A549 (cell line): ENCODE measurements at regions not wholly inside any gene's neighbourhood (a gene's known extent, or its start where the extent isn't known, plus 50 kb on each side); places are given as distances from the start of the nearest gene placed in this dataset.

Source experiments
- ATAC-seq, 2 experiments: fragments of 200-7000 bp in 1 of 2; fragments of >200 bp in 1 of 2; cut with Nextera tagmentation in 1 of 2; cut with Tn5 transposase in 1 of 2; 3 replicates each; pipeline versions ENCODE4 v1.8.0 to v1.9.1; 2018 to 2020; ENCODE audit warnings: mild to moderate bottlenecking in 1 of 2, moderate library complexity in 1 of 2
- CTCF ChIA-PET: fragments of 300-600 bp; sonication (Branson Sonifier 250); formaldehyde crosslinking; extraction: SDS; loops from one replicate; lab custom pipeline; 2021; ENCODE audit warnings: antibody characterized with exemption, inconsistent platforms; lab: Yijun Ruan, JAX
- POLR2A ChIA-PET: fragments of 350-600 bp; formaldehyde crosslinking; extraction: SDS; loops from one replicate; lab custom pipeline; 2021; ENCODE audit warnings: antibody characterized with exemption, inconsistent platforms; lab: Yijun Ruan, JAX
- DNase-seq, 2 experiments: peaks; one replicate each; pipeline versions ENCODE4 v3.0.0 to v3.0.0-alpha.2; 2011 to 2016; ENCODE audit warnings: low read depth in 1 of 2, low spot score in 1 of 2
- FAIRE-seq: peaks from 2 replicates; lab custom pipeline; 2011; peaks lifted over from hg19 to GRCh38; lab: Jason Lieb, UNC
- H3K27ac ChIP-seq, 2 experiments: fragments of >200 bp; sonication (Bioruptor Twin); formaldehyde crosslinking; 3 replicates each; pipeline ENCODE4 v1.5.1; 2016 to 2017
- H3K4me1 ChIP-seq: fragments of >200 bp; sonication (Bioruptor Twin); formaldehyde crosslinking; 3 replicates; pipeline ENCODE4 v1.6.1; 2016
- H3K4me2 ChIP-seq: fragments of >200 bp; sonication (Bioruptor Twin); formaldehyde crosslinking; 3 replicates; pipeline ENCODE4 v1.6.1; 2016
- H3K4me3 ChIP-seq: fragments of >200 bp; sonication (Bioruptor Twin); formaldehyde crosslinking; 3 replicates; pipeline ENCODE4 v1.5.1; 2016
- H3K9me3 ChIP-seq: fragments of >200 bp; sonication (Bioruptor Twin); formaldehyde crosslinking; 3 replicates; pipeline ENCODE4 v1.6.1; 2016
- BCL3 ChIP-seq: fragments of >200 bp; sonication (Bioruptor Twin); formaldehyde crosslinking; IDR thresholded peaks from 3 replicates; pipeline ENCODE4 v1.6.1; 2016
- BHLHE40 ChIP-seq: IDR thresholded peaks from 2 replicates; pipeline ENCODE4 v1.6.1; 2012; ENCODE audit warnings: low read depth, low read length, inconsistent platforms
- CBX2 ChIP-seq: fragments of 200-600 bp; sonication (generic); IDR thresholded peaks from 2 replicates; pipeline ENCODE4 v1.6.1; 2016; ENCODE audit warnings: low read depth, mild to moderate bottlenecking, borderline replicate concordance
- E2F6 ChIP-seq: IDR thresholded peaks from 2 replicates; pipeline ENCODE4 v1.6.1; 2012; ENCODE audit warnings: low read depth, borderline replicate concordance
- FOXS1 ChIP-seq: fragments of 250-450 bp; sonication (Bioruptor Pico); IDR thresholded peaks from 2 replicates; pipeline ENCODE4 v1.5.0; 2020; ENCODE audit warnings: mild to moderate bottlenecking, moderate library complexity
- GATA3 ChIP-seq: IDR thresholded peaks from 2 replicates; pipeline ENCODE4 v1.6.1; 2012; ENCODE audit warnings: borderline replicate concordance
- HMGXB4 ChIP-seq: fragments of 250-450 bp; sonication (Bioruptor Pico); IDR thresholded peaks from 2 replicates; pipeline ENCODE4 v1.5.0; 2021; ENCODE audit warnings: mild to moderate bottlenecking, moderate library complexity, borderline replicate concordance
- HOXA7 ChIP-seq: fragments of 250-450 bp; sonication (Bioruptor Pico); IDR thresholded peaks from 2 replicates; pipeline ENCODE4 v1.5.0; 2020; ENCODE audit warnings: mild to moderate bottlenecking, moderate library complexity
- HOXB5 ChIP-seq: fragments of 250-450 bp; sonication (Bioruptor Pico); IDR thresholded peaks from 2 replicates; pipeline ENCODE4 v1.5.0; 2020; ENCODE audit warnings: mild to moderate bottlenecking, moderate library complexity
- KDM5A ChIP-seq: fragments of 200-600 bp; sonication (generic); IDR thresholded peaks from 2 replicates; pipeline ENCODE4 v1.6.1; 2016; ENCODE audit warnings: antibody characterized with exemption, mild to moderate bottlenecking
- MAX ChIP-seq: IDR thresholded peaks from 2 replicates; pipeline ENCODE4 v1.6.1; 2012
- NR3C1 ChIP-seq: fragments of >200 bp; sonication (Bioruptor Twin); formaldehyde crosslinking; IDR thresholded peaks from 3 replicates; pipeline ENCODE4 v1.6.1; 2017
- PBX3 ChIP-seq: IDR thresholded peaks from 2 replicates; pipeline ENCODE4 v1.6.1; 2012
- POLR2AphosphoS2 ChIP-seq: conservative IDR thresholded peaks from 2 replicates; pipeline ENCODE4 v1.6.1; 2012; ENCODE audit warnings: low read length, improper control_type of control experiment, inconsistent platforms
- RFX5 ChIP-seq: fragments of 450-650 bp; IDR thresholded peaks from 2 replicates; pipeline ENCODE4 v1.7.1; 2014; ENCODE audit warnings: antibody characterized with exemption, mild to moderate bottlenecking, moderate library complexity
- RNF2 ChIP-seq: fragments of 200-600 bp; sonication (generic); IDR thresholded peaks from 2 replicates; pipeline ENCODE4 v1.6.1; 2016; ENCODE audit warnings: low read depth, mild to moderate bottlenecking, antibody characterized with exemption, moderate library complexity, borderline replicate concordance
- SMC3 ChIP-seq: fragments of >200 bp; sonication (Bioruptor Twin); formaldehyde crosslinking; IDR thresholded peaks from 3 replicates; pipeline ENCODE4 v1.6.1; 2018; ENCODE audit warnings: inconsistent platforms
- TFCP2L1 ChIP-seq: fragments of 250-450 bp; sonication (Bioruptor Pico); IDR thresholded peaks from 2 replicates; pipeline ENCODE4 v1.5.0; 2021; ENCODE audit warnings: mild to moderate bottlenecking
- USF2 ChIP-seq: fragments of 450-650 bp; IDR thresholded peaks from 2 replicates; pipeline ENCODE4 v1.6.1; 2014; ENCODE audit warnings: antibody characterized with exemption
- ZC3H11A ChIP-seq: fragments of 450-650 bp; IDR thresholded peaks from 2 replicates; pipeline ENCODE4 v1.6.1; 2014; ENCODE audit warnings: antibody characterized with exemption, mild to moderate bottlenecking
- WGBS: methylation state at CpG from one replicate; pipeline ENCODE4 v1.1.6; 2017; ENCODE audit errors: missing lambda C conversion rate; 5-methylcytosine and 5-hydroxymethylcytosine counted together
- TF ChIP-seq, protein P1 (sequence below): fragments of 150-350 bp; IDR thresholded peaks from 2 replicates; pipeline ENCODE4 v1.6.1; 2014; ENCODE audit warnings: low read depth, mild to moderate bottlenecking, low read length
- TF ChIP-seq, protein P2 (sequence below): fragments of 200-600 bp; sonication (generic); IDR thresholded peaks from 2 replicates; pipeline ENCODE4 v1.6.1; 2016; ENCODE audit warnings: antibody characterized with exemption, mild to moderate bottlenecking, moderate library complexity

DNA sequence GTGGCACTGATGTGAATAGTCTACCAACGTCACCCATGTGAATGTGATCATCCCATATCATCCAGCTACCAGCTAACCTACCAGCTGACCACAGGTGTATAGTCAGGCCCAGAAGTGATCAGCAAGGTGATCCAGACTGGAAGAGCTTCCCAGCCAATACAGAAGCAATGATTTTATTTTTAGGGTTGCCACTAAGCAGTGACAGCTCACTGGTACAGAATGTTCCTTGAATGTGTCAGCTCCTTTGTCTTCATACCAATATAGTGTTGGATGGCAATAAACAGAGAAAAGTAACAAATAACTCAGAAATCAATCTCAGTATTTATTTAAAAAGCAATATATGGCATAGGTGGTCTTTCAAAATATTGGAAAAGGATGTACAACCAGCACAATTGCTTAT lies 361.8 kb upstream of the CPEB2 start:
- TF ChIP-seq, protein P1, sequence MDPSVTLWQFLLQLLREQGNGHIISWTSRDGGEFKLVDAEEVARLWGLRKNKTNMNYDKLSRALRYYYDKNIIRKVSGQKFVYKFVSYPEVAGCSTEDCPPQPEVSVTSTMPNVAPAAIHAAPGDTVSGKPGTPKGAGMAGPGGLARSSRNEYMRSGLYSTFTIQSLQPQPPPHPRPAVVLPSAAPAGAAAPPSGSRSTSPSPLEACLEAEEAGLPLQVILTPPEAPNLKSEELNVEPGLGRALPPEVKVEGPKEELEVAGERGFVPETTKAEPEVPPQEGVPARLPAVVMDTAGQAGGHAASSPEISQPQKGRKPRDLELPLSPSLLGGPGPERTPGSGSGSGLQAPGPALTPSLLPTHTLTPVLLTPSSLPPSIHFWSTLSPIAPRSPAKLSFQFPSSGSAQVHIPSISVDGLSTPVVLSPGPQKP, result no peak
- TF ChIP-seq RNF2, result no peak
- no peak for TF ChIP-seq BCL3
- no peak for TF ChIP-seq TFCP2L1 (CRISPR knock-in tag)
- no peak for TF ChIP-seq NR3C1
- no peak for TF ChIP-seq GATA3
- TF ChIP-seq HOXB5 (CRISPR knock-in tag), result no peak
- no peak for TF ChIP-seq CBX2
- no peak for TF ChIP-seq BHLHE40
- no peak for TF ChIP-seq POLR2AphosphoS2
- no peak for TF ChIP-seq SMC3
- no peak for TF ChIP-seq USF2
- no peak for TF ChIP-seq HMGXB4 (CRISPR knock-in tag)
- TF ChIP-seq, protein P2, sequence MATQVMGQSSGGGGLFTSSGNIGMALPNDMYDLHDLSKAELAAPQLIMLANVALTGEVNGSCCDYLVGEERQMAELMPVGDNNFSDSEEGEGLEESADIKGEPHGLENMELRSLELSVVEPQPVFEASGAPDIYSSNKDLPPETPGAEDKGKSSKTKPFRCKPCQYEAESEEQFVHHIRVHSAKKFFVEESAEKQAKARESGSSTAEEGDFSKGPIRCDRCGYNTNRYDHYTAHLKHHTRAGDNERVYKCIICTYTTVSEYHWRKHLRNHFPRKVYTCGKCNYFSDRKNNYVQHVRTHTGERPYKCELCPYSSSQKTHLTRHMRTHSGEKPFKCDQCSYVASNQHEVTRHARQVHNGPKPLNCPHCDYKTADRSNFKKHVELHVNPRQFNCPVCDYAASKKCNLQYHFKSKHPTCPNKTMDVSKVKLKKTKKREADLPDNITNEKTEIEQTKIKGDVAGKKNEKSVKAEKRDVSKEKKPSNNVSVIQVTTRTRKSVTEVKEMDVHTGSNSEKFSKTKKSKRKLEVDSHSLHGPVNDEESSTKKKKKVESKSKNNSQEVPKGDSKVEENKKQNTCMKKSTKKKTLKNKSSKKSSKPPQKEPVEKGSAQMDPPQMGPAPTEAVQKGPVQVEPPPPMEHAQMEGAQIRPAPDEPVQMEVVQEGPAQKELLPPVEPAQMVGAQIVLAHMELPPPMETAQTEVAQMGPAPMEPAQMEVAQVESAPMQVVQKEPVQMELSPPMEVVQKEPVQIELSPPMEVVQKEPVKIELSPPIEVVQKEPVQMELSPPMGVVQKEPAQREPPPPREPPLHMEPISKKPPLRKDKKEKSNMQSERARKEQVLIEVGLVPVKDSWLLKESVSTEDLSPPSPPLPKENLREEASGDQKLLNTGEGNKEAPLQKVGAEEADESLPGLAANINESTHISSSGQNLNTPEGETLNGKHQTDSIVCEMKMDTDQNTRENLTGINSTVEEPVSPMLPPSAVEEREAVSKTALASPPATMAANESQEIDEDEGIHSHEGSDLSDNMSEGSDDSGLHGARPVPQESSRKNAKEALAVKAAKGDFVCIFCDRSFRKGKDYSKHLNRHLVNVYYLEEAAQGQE, result no peak
- no peak for TF ChIP-seq HOXA7
- no peak for TF ChIP-seq ZC3H11A
- TF ChIP-seq RFX5, result no peak
- no peak for TF ChIP-seq FOXS1 (CRISPR knock-in tag)
- no peak for TF ChIP-seq MAX
- 71% methylated on average over 1 of the region's 1 CpG for WGBS
- CTCF ChIA-PET, result no interaction called here

DNA sequence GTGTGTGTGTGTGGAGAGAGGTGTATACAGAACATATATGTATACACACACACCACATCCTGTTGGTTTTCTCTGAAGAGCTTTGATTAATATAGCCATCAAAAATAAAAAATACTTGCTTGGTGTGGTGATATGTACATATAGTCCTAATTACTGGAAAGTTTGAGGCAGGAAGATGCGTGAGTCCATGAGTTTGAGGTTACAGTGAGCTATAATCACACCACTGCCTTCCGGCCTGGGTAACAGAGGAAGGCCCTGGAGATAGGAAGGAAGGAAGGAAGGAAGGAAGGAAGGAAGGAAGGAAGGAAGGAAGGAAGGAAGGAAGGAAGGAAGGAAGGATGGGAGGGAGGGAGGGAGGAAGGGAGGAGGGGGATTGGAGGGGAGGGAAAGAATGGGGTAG lies 360.4 kb upstream of the CPEB2 start:
- TF ChIP-seq E2F6 (no peak), PBX3 (no peak), KDM5A (no peak), FOXS1 (CRISPR knock-in tag) (no peak)
- TF ChIP-seq, all 56 proteins: peak for 0
- 100% methylated on average over 2 of the region's 2 CpGs for WGBS
- ATAC-seq (no peak), FAIRE-seq (no peak), DNase-seq (no peak)
- H3K27ac ChIP-seq, result no peak overlapping the region
- ChIA-PET POLR2A (interaction anchor here (0.7 kb wide), 1 partner anchor 67 kb away, joined by 3 read pairs; no protein-coding TSS in a partner anchor), CTCF (no interaction called here)
- H3K4me2 ChIP-seq, result no peak overlapping the region
- H3K4me3 ChIP-seq, result no peak overlapping the region
- H3K4me1 ChIP-seq, result peaks cover 16% of the 10 kb centered on the region; the same call in 2 of the 3 replicates
- H3K9me3 ChIP-seq, result no peaks in the 10 kb centered on the region

More for the DNA sequence above, 361.8 kb upstream of the CPEB2 start:
- Histone ChIP-seq H3K4me3 (no peak overlapping the region), H3K9me3 (no peaks in the 10 kb centered on the region), H3K27ac (no peak overlapping the region), H3K4me1 (peaks cover 13% of the 10 kb centered on the region), H3K4me2 (no peak overlapping the region)
- POLR2A ChIA-PET, result no interaction called here
- ATAC-seq (no peak), DNase-seq (no peak), FAIRE-seq (no peak)
